Esophagus squamous epithelium (tissue), 5 donors: ENCODE measurements at regions not wholly inside any gene's neighbourhood (a gene's known extent, or its start where the extent isn't known, plus 50 kb on each side); places are given as distances from the start of the nearest gene placed in this dataset.

Experiments used
- DNase-seq: peaks from one replicate; lab custom pipeline; 2025; lab: John Stamatoyannopoulos, UW
- H3K27ac ChIP-seq, 4 donors: fragments of 200-600 bp; sonication (generic); one replicate each; pipeline ENCODE4 v1.5.1; 2016 to 2019; ENCODE audit warnings: mild to moderate bottlenecking in 1 of 4
- H3K27me3 ChIP-seq, 4 donors: fragments of 200-600 bp; sonication (generic); 1 replicate in 3 of 4; 2 replicates in 1 of 4; pipeline versions ENCODE4 v1.5.1 to v1.6.0; 2017 to 2021; ENCODE audit warnings: antibody characterized with exemption in 1 of 4
- H3K36me3 ChIP-seq, 3 donors: fragments of 200-600 bp; sonication (generic); one replicate each; pipeline ENCODE4 v1.5.1; 2016 to 2019
- H3K4me1 ChIP-seq, 3 donors: fragments of 200-600 bp; sonication (generic); one replicate each; pipeline ENCODE4 v1.5.1; 2017 to 2019
- H3K4me3 ChIP-seq, 4 donors: fragments of 200-600 bp; sonication (generic); 1 replicate in 3 of 4; 2 replicates in 1 of 4; pipeline ENCODE4 v1.5.1; 2016 to 2019; ENCODE audit warnings: mild to moderate bottlenecking in 2 of 4, moderate library complexity in 1 of 4
- H3K9me3 ChIP-seq, 3 donors: fragments of 200-600 bp; sonication (generic); one replicate each; pipeline ENCODE4 v1.5.1; 2016 to 2019
- POLR2A ChIP-seq, 4 donors: fragments of 450-650 bp; IDR thresholded peaks; one replicate each; pipeline ENCODE4 v1.6.1; 2017; ENCODE audit warnings: antibody characterized with exemption in 4 of 4, mild to moderate bottlenecking in 4 of 4, moderate library complexity in 3 of 4
- WGBS, 2 donors: methylation state at CpG; one replicate each; pipeline ENCODE4 v1.1.5; 2018; 5-methylcytosine and 5-hydroxymethylcytosine counted together
- intact Hi-C: fragments of 100-400 bp; cut with DNase I; formaldehyde crosslinking; loops from one replicate; pipeline ENCODE4 v1.15.0; 2022
- TF ChIP-seq, protein P1 (sequence below), 6 experiments: fragments of 450-650 bp in 4 of 6; fragments of 200-600 bp in 2 of 6; sonication (generic) in 2 of 6; IDR thresholded peaks; one replicate each; pipeline ENCODE4 v1.5.1; 2016 to 2019; ENCODE audit warnings: antibody characterized with exemption in 6 of 6, mild to moderate bottlenecking in 4 of 6, moderate library complexity in 4 of 6
- donor health status: DM: yes; HTN: yes; CAD: no.

DNA sequence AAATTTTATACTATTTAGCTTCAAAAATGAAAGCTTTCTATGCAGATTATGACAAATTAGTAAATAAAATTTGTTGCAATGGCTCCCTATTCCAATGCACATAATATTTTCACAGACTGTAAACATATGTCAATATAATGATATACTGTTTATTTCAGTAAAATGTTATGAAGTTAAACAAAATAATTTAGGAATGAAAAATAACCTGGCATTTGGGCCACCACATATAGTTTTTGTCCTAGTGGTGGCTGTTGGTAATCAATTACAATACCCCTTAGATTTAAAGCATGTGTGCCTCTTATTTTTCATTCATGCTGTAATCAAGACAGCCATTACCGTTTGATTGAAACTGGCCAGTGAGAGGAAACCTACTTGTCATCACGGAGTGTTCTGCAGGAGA, 928.5 kb upstream of the KCND2 start:
- Histone ChIP-seq H3K9me3 (no peaks in the 10 kb centered on the region), H3K4me3 (no peak overlapping the region), H3K27ac (no peak overlapping the region), H3K27me3 (no peaks in the 10 kb centered on the region), H3K36me3 (no peaks in the 10 kb centered on the region), H3K4me1 (no peaks in the 10 kb centered on the region)
- TF ChIP-seq, protein P1, sequence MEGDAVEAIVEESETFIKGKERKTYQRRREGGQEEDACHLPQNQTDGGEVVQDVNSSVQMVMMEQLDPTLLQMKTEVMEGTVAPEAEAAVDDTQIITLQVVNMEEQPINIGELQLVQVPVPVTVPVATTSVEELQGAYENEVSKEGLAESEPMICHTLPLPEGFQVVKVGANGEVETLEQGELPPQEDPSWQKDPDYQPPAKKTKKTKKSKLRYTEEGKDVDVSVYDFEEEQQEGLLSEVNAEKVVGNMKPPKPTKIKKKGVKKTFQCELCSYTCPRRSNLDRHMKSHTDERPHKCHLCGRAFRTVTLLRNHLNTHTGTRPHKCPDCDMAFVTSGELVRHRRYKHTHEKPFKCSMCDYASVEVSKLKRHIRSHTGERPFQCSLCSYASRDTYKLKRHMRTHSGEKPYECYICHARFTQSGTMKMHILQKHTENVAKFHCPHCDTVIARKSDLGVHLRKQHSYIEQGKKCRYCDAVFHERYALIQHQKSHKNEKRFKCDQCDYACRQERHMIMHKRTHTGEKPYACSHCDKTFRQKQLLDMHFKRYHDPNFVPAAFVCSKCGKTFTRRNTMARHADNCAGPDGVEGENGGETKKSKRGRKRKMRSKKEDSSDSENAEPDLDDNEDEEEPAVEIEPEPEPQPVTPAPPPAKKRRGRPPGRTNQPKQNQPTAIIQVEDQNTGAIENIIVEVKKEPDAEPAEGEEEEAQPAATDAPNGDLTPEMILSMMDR (IDR thresholded peaks at IDR 0.05) = no peak
- no peak for TF ChIP-seq POLR2A (IDR thresholded peaks at IDR 0.05)
- no peak for DNase-seq
- WGBS, 2 donors = 40 to 50% methylated on average over 2 of the region's 2 CpGs
- intact Hi-C loops = no loop called here

DNA sequence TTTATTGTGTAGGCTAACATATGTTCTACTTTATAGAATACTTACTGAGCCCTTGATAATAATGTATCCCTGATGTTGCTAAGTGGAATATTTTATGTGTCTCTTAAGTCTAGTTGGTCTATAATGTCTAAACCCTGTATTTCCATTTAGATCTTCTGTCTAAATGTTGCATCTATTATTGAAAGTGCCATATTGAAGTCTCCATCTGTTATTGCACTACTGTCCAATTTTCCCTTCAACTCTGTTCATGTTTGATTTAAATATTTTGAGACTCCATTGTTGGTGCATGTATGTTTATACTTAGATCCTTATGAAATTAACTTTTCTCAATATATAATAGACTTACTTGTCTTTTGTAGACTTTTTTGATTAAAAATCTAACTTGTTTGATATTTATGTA, 924.5 kb upstream of the KCND2 start:
- Histone ChIP-seq H3K36me3 (no peaks in the 10 kb centered on the region), H3K27ac (no peak overlapping the region), H3K27me3 (no peaks in the 10 kb centered on the region), H3K4me3 (no peak overlapping the region), H3K9me3 (peaks cover 0 to 8% (median 0%) of the 10 kb centered on the region in 3 donors), H3K4me1 (no peaks in the 10 kb centered on the region)
- intact Hi-C loops = no loop called here
- TF ChIP-seq, protein P1 (IDR thresholded peaks at IDR 0.05) = no peak
- TF ChIP-seq POLR2A (IDR thresholded peaks at IDR 0.05) = no peak
- DNase-seq = no peak

DNA sequence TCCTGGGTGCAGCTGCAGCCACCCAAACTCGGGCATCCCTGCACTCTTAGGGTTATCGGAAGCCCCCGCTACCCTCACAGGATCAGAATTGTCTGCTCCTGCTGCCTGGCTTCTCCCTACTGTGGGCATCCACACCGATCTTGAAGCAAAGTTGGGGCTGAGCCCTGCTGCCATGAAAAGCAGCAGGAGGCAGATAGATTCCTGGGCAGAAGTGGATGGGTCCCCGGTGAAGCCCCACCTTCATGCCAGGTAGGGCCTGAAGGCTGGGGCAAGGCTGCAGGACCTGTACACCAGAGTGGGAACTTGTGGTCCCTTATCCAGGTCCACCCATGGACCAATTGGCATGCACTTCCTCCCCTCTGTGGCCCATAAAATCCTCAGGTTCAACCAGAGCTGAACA, 922.6 kb upstream of the KCND2 start:
- Histone ChIP-seq H3K27me3 (no peaks in the 10 kb centered on the region), H3K9me3 (peaks cover 0 to 8% (median 0%) of the 10 kb centered on the region in 3 donors), H3K27ac (no peak overlapping the region), H3K4me1 (no peaks in the 10 kb centered on the region), H3K4me3 (no peak overlapping the region), H3K36me3 (no peaks in the 10 kb centered on the region)
- 100% methylated on average over 1 of the region's 5 CpGs; no CpG with 5 or more reads in 1 of the 2 donors for WGBS, 2 donors
- TF ChIP-seq POLR2A (IDR thresholded peaks at IDR 0.05) = no peak
- TF ChIP-seq, protein P1 (IDR thresholded peaks at IDR 0.05) = no peak
- no peak for DNase-seq
- intact Hi-C loops = no loop called here

DNA sequence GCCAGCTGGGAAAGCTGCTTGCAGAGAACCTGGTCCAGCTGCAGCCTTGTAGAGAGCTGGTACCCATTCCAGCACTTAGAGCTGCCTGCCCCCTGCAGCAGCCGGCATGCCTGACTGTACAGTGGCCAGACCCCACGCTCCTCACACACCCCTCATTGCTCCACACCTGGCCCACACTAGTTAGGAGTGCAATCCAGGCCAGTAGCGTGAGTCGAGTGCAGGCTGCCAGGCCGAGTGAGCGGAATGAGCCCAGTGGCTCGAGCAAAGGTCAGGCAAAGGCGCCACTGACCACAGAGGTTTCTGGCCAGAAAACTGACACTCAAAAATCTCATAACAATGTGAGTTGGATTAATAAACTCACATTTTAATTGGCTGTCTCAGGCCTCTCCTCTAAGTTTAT, 921.7 kb upstream of the KCND2 start:
- intact Hi-C loops = no loop called here
- no peak for DNase-seq
- peaks cover 0 to 8% (median 0%) of the 10 kb centered on the region in 3 donors for H3K9me3 ChIP-seq
- no peak overlapping the region for H3K4me3 ChIP-seq
- 80 to 87% methylated on average over 5 to 6 of the region's 8 CpGs for WGBS, 2 donors
- H3K27me3 ChIP-seq = no peaks in the 10 kb centered on the region
- no peaks in the 10 kb centered on the region for H3K4me1 ChIP-seq
- H3K27ac ChIP-seq = no peak overlapping the region
- no peak for TF ChIP-seq POLR2A (IDR thresholded peaks at IDR 0.05)
- TF ChIP-seq, protein P1 (IDR thresholded peaks at IDR 0.05) = no peak
- no peaks in the 10 kb centered on the region for H3K36me3 ChIP-seq

DNA sequence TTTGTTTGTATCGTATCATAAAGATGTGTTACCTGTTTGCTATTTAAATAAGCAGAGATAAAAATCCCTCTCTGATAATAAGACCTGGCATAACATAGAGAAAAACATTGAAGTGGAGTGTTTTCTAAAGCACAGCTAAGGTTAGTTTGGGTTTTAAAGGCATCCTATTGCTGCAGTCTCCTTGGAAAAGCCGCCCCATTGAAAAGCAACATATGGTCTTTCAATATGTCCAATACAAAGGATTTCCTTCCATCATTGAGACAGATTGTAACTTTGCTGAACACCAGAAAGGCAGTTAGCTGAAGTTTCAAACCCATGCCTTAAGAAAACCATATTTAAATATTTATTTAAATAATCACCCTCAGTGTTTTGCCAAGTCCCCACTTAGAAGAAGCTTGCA, 898.5 kb upstream of the KCND2 start:
- intact Hi-C loops = no loop called here
- no peak for DNase-seq
- TF ChIP-seq POLR2A (IDR thresholded peaks at IDR 0.05) = no peak
- TF ChIP-seq, protein P1 (IDR thresholded peaks at IDR 0.05) = no peak
- 48 to 70% methylated on average over 2 of the region's 2 CpGs for WGBS, 2 donors
- H3K9me3 ChIP-seq = no peaks in the 10 kb centered on the region
- no peaks in the 10 kb centered on the region for H3K36me3 ChIP-seq
- H3K27ac ChIP-seq = no peak overlapping the region
- no peak overlapping the region for H3K4me3 ChIP-seq
- H3K4me1 ChIP-seq = no peaks in the 10 kb centered on the region
- no peaks in the 10 kb centered on the region for H3K27me3 ChIP-seq
